ENCODE measurements at regions not wholly inside any gene's neighbourhood (a gene's known extent, or its start where the extent isn't known, plus 50 kb on each side); places are given as distances from the start of the nearest gene placed in this dataset.

DNA sequence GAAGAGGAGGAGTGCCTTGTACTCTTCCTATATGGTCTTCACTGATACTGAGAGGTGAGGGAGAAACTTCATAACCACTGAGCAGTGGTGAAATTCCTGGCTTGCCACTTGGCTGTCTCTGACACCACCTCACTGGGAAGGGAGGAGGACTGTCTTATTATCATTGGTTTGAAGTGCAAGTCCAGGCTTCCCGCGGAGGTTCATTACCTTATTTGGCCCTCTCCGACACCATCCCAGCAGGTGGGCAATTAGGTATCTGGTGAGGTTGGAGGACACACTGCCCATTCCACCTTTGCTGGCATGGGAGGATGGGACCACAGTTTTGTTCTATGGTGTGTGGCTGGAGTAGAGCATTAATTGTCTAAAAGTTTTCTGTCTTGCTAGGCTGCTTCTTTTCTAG, 206.1 kb downstream of the LHFPL1 start:
- TF ChIP-seq POLR2A (IDR thresholded peaks at IDR 0.05; ENCODE audit: low read depth, low read length) (no peak), TAF1 (IDR thresholded peaks at IDR 0.05; ENCODE audit: borderline replicate concordance, low read depth, low read length) (no peak)

All from GM12892 (cell line).